ENCODE measurements at regions not wholly inside any gene's neighbourhood (a gene's known extent, or its start where the extent isn't known, plus 50 kb on each side); places are given as distances from the start of the nearest gene placed in this dataset.

GRCh38 chr10:70990681-70991080 is 102.3 kb upstream of the PCBD1 start:
- Histone ChIP-seq H3K4me2 (ENCODE audit: insufficient read depth, low read length) (no peak overlapping the region), H3K9ac (ENCODE audit: insufficient read depth in 1 of 2, low read depth in 2 of 2, low read length in 2 of 2) (no peak overlapping the region), H3K4me3 (no peak overlapping the region), H3K27ac (ENCODE audit: extremely low read depth, low read depth, low read length) (no peak overlapping the region), H3K4me1 (replicated peaks in 1 of 2; ENCODE audit: control insufficient read depth in 2 of 2, insufficient read depth in 2 of 2, low read length in 2 of 2) (no peaks in the 10 kb centered on the region), H4K20me1 (replicated peaks; ENCODE audit: control insufficient read depth, insufficient read depth, low read length) (no peaks in the 10 kb centered on the region; the same call in 1 of the 2 replicates), H3K79me2 (ENCODE audit: control insufficient read depth, insufficient read depth, low read length) (no peaks in the 10 kb centered on the region), H3K27me3 (ENCODE audit: control insufficient read depth in 2 of 2, insufficient read depth in 2 of 2, low read length in 2 of 2) (peaks cover 56 to 82% of the 10 kb centered on the region in 2 experiments), H3K9me3 (replicated peaks; ENCODE audit: control insufficient read depth, insufficient read depth, low read depth, low read length) (no peaks in the 10 kb centered on the region), H3K36me3 (ENCODE audit: control insufficient read depth, insufficient read depth, low read length) (no peaks in the 10 kb centered on the region), H2AFZ (ENCODE audit: low read depth, low read length) (no peak overlapping the region), H3K9me1 (ENCODE audit: control insufficient read depth, insufficient read depth, low read length) (no peaks in the 10 kb centered on the region)
- no peak for TF ChIP-seq E2F8 (IDR thresholded peaks at IDR 0.05; ENCODE audit: low read depth, partially characterized antibody)
- no peak for TF ChIP-seq SRSF1 (IDR thresholded peaks at IDR 0.05; ENCODE audit: low read depth, low read length)
- no peak for TF ChIP-seq PTBP1 (IDR thresholded peaks at IDR 0.05; ENCODE audit: low read depth, low read length)
- TF ChIP-seq ZNF717 (CRISPR knock-in tag; IDR thresholded peaks at IDR 0.05): no peak
- no peak for TF ChIP-seq MAFK (IDR thresholded peaks at IDR 0.05; ENCODE audit: low read length)
- no peak for TF ChIP-seq FOXK1 (CRISPR knock-in tag; IDR thresholded peaks at IDR 0.05; ENCODE audit: borderline replicate concordance)
- TF ChIP-seq, protein P1, sequence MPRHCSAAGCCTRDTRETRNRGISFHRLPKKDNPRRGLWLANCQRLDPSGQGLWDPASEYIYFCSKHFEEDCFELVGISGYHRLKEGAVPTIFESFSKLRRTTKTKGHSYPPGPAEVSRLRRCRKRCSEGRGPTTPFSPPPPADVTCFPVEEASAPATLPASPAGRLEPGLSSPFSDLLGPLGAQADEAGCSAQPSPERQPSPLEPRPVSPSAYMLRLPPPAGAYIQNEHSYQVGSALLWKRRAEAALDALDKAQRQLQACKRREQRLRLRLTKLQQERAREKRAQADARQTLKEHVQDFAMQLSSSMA (CRISPR knock-in tag; IDR thresholded peaks at IDR 0.05): no peak
- TF ChIP-seq FOXP1 (CRISPR knock-in tag; IDR thresholded peaks at IDR 0.05): no peak
- no peak for TF ChIP-seq BCOR (IDR thresholded peaks at IDR 0.05)
- in situ Hi-C loops (cut with MboI) (no loop called here), intact Hi-C loops (cut with micrococcal nuclease) (no loop called here)
- no peak for ATAC-seq
- no TSS peak for BruUV-seq (replicated peaks)
- ChIA-PET POLR2A (interaction anchor here (0.9 kb wide), 1 partner anchor 23 kb away, joined by 3 read pairs; no protein-coding TSS in a partner anchor), CTCF (ENCODE audit: low intra/inter-chr PET ratio) (no interaction called here)
- DNase-seq (ENCODE audit: extremely low read depth in 1 of 4, low spot score in 3 of 4): no peak
- FAIRE-seq: no peak
- WGBS (ENCODE audit: insufficient coverage, low coverage, missing lambda C conversion rate): 2% methylated on average over 6 of the region's 6 CpGs

Data from K562 (cell line).